Fibroblast of the aortic adventitia (primary cell): ENCODE measurements at regions not wholly inside any gene's neighbourhood (a gene's known extent, or its start where the extent isn't known, plus 50 kb on each side); places are given as distances from the start of the nearest gene placed in this dataset.

Experiments
- DNase-seq: peaks from one replicate; pipeline ENCODE4 v3.0.0-alpha.2; 2010; ENCODE audit warnings: low read depth
- H3K4me3 ChIP-seq: 2 replicates; pipeline ENCODE4 v1.5.1; 2011; ENCODE audit warnings: low read depth, mild to moderate bottlenecking, control low read depth, low read length, moderate library complexity
- TF ChIP-seq, protein P1 (sequence below): IDR thresholded peaks from 2 replicates; pipeline ENCODE4 v1.5.1; 2011; ENCODE audit warnings: mild to moderate bottlenecking, low read length, control low read depth, inconsistent platforms; ENCODE audit not compliant: insufficient read depth

GRCh38 chrX:10087391-10087790 lies 69.4 kb upstream of the CLCN4 start:
- TF ChIP-seq, protein P1, sequence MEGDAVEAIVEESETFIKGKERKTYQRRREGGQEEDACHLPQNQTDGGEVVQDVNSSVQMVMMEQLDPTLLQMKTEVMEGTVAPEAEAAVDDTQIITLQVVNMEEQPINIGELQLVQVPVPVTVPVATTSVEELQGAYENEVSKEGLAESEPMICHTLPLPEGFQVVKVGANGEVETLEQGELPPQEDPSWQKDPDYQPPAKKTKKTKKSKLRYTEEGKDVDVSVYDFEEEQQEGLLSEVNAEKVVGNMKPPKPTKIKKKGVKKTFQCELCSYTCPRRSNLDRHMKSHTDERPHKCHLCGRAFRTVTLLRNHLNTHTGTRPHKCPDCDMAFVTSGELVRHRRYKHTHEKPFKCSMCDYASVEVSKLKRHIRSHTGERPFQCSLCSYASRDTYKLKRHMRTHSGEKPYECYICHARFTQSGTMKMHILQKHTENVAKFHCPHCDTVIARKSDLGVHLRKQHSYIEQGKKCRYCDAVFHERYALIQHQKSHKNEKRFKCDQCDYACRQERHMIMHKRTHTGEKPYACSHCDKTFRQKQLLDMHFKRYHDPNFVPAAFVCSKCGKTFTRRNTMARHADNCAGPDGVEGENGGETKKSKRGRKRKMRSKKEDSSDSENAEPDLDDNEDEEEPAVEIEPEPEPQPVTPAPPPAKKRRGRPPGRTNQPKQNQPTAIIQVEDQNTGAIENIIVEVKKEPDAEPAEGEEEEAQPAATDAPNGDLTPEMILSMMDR = no peak
- H3K4me3 ChIP-seq = no peak overlapping the region
- DNase-seq = no peak

- peak; percentile 16 for DNase-seq
- TF ChIP-seq, protein P1 = no peak
- no peak overlapping the region for H3K4me3 ChIP-seq
These were observed 67.4 kb upstream of the CLCN4 start for GRCh38 chrX:10089378-10089795.

DNA sequence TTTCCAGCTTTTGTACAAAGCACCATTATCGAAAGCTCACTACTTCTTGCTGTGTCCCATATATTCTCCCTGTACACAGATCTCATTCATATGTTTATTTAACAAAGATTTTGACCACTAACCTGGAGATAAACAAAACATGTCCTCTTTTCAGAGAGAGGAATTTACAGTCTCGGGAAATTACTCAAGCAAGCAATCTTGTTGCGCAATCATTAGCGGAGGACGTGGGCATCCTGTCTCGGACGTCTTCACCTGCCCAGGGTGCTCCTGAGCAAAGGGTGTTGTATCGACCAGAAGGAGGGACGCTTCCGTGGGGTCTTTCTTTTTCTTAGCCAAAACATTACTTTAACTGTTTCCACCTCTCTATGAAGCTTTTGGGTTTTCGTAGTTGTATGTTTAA lies 66.5 kb upstream of the CLCN4 start:
- H3K4me3 ChIP-seq = no peak overlapping the region
- no peak for DNase-seq
- TF ChIP-seq, protein P1 = no peak

- no peak for DNase-seq
- no peak overlapping the region for H3K4me3 ChIP-seq
- TF ChIP-seq, protein P1 = no peak
These were observed 61.5 kb upstream of the CLCN4 start for GRCh38 chrX:10095246-10095645.

DNA sequence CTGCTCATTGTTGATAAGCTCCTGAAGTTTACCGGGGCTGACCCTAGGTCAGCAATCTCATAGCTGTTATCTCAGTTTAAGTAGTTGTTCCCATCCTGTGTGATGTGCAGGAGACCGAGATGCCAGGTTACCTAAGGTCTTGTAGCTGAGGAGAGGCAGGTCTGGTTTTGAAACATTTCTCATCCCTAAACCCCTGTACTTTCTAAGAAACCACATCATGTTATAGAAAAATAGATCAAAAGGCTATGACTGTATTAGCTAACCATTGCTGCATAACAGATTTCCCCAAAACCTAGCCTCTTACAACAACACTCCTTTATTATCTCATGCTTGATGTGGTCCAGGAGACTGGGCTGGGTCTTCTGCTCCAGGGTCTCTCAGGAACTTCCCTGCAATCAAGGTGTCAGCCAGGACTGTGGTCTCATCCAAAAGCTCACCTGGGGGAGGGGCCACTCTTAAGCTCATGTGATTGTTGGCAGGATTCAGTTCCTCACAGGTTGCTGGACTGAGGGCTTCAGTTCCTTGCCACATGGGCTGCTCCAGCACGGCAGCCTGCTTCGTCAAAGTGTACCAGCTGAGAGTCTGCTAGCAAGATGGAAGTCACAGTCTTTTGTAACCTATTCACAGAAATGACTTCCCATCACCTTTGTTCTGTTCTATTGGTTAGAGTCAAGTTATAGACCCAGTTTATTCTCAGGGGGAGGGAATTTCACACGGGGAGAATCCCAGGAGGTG lies 60.9 kb upstream of the CLCN4 start:
- TF ChIP-seq, protein P1 = no peak
- DNase-seq = no peak
- no peak overlapping the region for H3K4me3 ChIP-seq

GRCh38 chrX:10098270-10098713 lies 58.5 kb upstream of the CLCN4 start:
- TF ChIP-seq, protein P1 = no peak
- no peak for DNase-seq
- H3K4me3 ChIP-seq = no peak overlapping the region

DNA sequence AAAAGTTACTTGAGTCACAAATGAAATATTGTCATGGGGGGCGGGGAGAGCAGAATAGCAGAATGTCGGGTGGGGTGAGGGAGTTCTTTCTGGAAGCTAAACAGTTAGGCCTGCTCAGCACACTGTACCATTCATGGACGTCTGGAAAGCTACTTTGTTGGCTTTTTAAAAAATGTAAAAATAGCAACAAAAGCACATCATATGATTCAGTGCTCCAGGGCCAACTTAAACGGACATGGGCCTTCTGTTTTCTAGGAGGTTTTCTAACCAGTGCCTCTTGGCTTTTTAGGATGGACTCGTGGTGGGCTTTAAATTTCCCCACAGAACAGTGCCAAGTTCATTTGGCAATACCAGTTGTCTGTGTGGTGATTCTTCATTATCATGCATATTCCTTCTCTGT lies 57.4 kb upstream of the CLCN4 start:
- no peak overlapping the region for H3K4me3 ChIP-seq
- TF ChIP-seq, protein P1 = no peak
- peak; percentile 29 for DNase-seq
